ENCODE measurements at regions not wholly inside any gene's neighbourhood (a gene's known extent, or its start where the extent isn't known, plus 50 kb on each side); places are given as distances from the start of the nearest gene placed in this dataset.

GRCh38 chr10:36351159-36351558 is 709.1 kb upstream of the FZD8 start:
- FAIRE-seq: no peak

GRCh38 chr10:36349445-36350078 is 707.5 kb upstream of the FZD8 start:
- FAIRE-seq: no peak

- FAIRE-seq: no peak
These were observed 703.7 kb upstream of the FZD8 start for GRCh38 chr10:36345807-36346206.

GRCh38 chr10:36345175-36345533 is 703.1 kb upstream of the FZD8 start:
- no peak for FAIRE-seq

- no peak for FAIRE-seq
These were observed 702.4 kb upstream of the FZD8 start for GRCh38 chr10:36344240-36345174.

- no peak for FAIRE-seq
These were observed 700.7 kb upstream of the FZD8 start for GRCh38 chr10:36342781-36343180.

- no peak for FAIRE-seq
These were observed 699.4 kb upstream of the FZD8 start for GRCh38 chr10:36341471-36341870.

- FAIRE-seq: no peak
These were observed 694.2 kb upstream of the FZD8 start for GRCh38 chr10:36336315-36336714.

GRCh38 chr10:36333446-36333845 is 691.4 kb upstream of the FZD8 start:
- no peak for FAIRE-seq

GRCh38 chr10:36332926-36333325 is 690.8 kb upstream of the FZD8 start:
- no peak for FAIRE-seq

GRCh38 chr10:36331121-36331520 is 689.0 kb upstream of the FZD8 start:
- no peak for FAIRE-seq

GRCh38 chr10:36325815-36326214 is 683.7 kb upstream of the FZD8 start:
- no peak for FAIRE-seq

GRCh38 chr10:36324831-36325230 is 682.7 kb upstream of the FZD8 start:
- no peak for FAIRE-seq

GRCh38 chr10:36313142-36313541 is 671.0 kb upstream of the FZD8 start:
- no peak for FAIRE-seq

- no peak for FAIRE-seq
These were observed 661.8 kb upstream of the FZD8 start for GRCh38 chr10:36303896-36304295.

GRCh38 chr10:36302086-36302485 is 660.0 kb upstream of the FZD8 start:
- FAIRE-seq: no peak

- FAIRE-seq: no peak
These were observed 659.4 kb upstream of the FZD8 start for GRCh38 chr10:36301539-36301938.

GRCh38 chr10:36301139-36301538 is 659.0 kb upstream of the FZD8 start:
- no peak for FAIRE-seq

- no peak for FAIRE-seq
These were observed 641.7 kb upstream of the FZD8 start for GRCh38 chr10:36283827-36284226.

- FAIRE-seq: no peak
These were observed 639.8 kb upstream of the FZD8 start for GRCh38 chr10:36281831-36282331.

GRCh38 chr10:36280890-36281499 is 638.9 kb upstream of the FZD8 start:
- no peak for FAIRE-seq

- no peak for FAIRE-seq
These were observed 638.2 kb upstream of the FZD8 start for GRCh38 chr10:36280321-36280741.

- no peak for FAIRE-seq
These were observed 636.1 kb upstream of the FZD8 start for GRCh38 chr10:36278176-36278575.

- FAIRE-seq: no peak
These were observed 635.4 kb upstream of the FZD8 start for GRCh38 chr10:36277459-36277858.
